H1 (cell line): ENCODE measurements at regions not wholly inside any gene's neighbourhood (a gene's known extent, or its start where the extent isn't known, plus 50 kb on each side); places are given as distances from the start of the nearest gene placed in this dataset.

Experiments used
- BRCA1 ChIP-seq: IDR thresholded peaks from 2 replicates; pipeline ENCODE4 v1.6.1; 2012; ENCODE audit warnings: low read depth, low read length, improper control_type of control experiment
- CHD2 ChIP-seq: IDR thresholded peaks from 2 replicates; pipeline ENCODE4 v1.6.1; 2012; ENCODE audit warnings: low read length, improper control_type of control experiment
- CHD7 ChIP-seq: fragments of 300-600 bp; sonication (generic); IDR thresholded peaks from 2 replicates; pipeline ENCODE4 v1.7.1; 2012; ENCODE audit warnings: low read length, moderate library complexity, mild to moderate bottlenecking, inconsistent platforms; ENCODE audit not compliant: insufficient replicate concordance
- HDAC6 ChIP-seq: IDR thresholded peaks from one replicate; pipeline ENCODE4 v1.7.1; 2012; ENCODE audit warnings: low read depth, mild to moderate bottlenecking, inconsistent platforms, low read length, moderate library complexity
- JUN ChIP-seq: IDR thresholded peaks from 2 replicates; pipeline ENCODE4 v1.6.1; 2011; ENCODE audit warnings: low read depth, mild to moderate bottlenecking, improper control_type of control experiment, low read length
- PHF8 ChIP-seq: fragments of 200-600 bp; sonication (generic); conservative IDR thresholded peaks from 2 replicates; pipeline ENCODE4 v1.7.1; 2012; ENCODE audit warnings: low read depth, mild to moderate bottlenecking, inconsistent platforms, low read length, moderate library complexity
- POLR2AphosphoS5 ChIP-seq: IDR thresholded peaks from 2 replicates; pipeline ENCODE4 v1.6.1; 2011; ENCODE audit warnings: low read depth, low read length
- SIX5 ChIP-seq: IDR thresholded peaks from 2 replicates; pipeline ENCODE4 v1.6.1; 2011; ENCODE audit warnings: mild to moderate bottlenecking, low read depth, low read length
- SUZ12 ChIP-seq: fragments of 200-600 bp; sonication (generic); IDR thresholded peaks from 2 replicates; pipeline ENCODE4 v1.6.1; 2012; ENCODE audit warnings: mild to moderate bottlenecking, inconsistent platforms, low read length, moderate library complexity, mixed read lengths
- TAF1 ChIP-seq: IDR thresholded peaks from 2 replicates; pipeline ENCODE4 v1.6.1; 2011; ENCODE audit warnings: mild to moderate bottlenecking, low read depth, low read length
- ZNF274 ChIP-seq: IDR thresholded peaks from 2 replicates; pipeline ENCODE4 v1.7.0; 2012; ENCODE audit warnings: low read length, borderline replicate concordance; ENCODE audit errors: extremely low read depth

DNA sequence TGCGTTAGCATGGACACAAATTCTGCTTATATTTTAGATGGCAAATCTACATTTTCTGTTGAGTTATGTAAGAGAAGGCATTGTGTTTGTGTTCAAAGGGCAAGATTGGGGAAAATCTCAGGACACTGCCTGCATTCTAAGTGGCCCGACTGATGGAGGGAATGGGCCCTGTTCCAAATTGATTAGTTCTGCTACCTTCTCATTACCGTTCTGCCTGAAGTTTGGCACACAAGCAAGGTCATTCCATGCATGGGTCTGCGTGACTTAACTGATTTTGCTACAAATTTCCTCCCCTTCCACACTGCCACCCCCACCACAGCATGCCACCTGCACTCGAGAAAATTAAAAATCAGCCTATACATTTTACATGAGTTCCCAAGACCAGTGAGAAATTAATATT, 409.9 kb downstream of the BRINP1 start (continued):
- TF ChIP-seq CHD7 (no peak), POLR2AphosphoS5 (no peak), HDAC6 (no peak), CHD2 (no peak), ZNF274 (no peak), JUN (no peak), SUZ12 (no peak), SIX5 (no peak), TAF1 (no peak), BRCA1 (no peak), PHF8 (no peak)
